HG03571 (cell line): ENCODE measurements at regions not wholly inside any gene's neighbourhood (a gene's known extent, or its start where the extent isn't known, plus 50 kb on each side); places are given as distances from the start of the nearest gene placed in this dataset.
"Not testable (repeated sequence)": the region's sequence is repeated elsewhere in the genome, so short reads cannot be mapped to it uniquely, and the experiment has no call there.

Source experiments
- ATAC-seq: cut with Tn5 transposase; IDR thresholded peaks from one replicate; pipeline ENCODE4 v1.9.1; 2021; ENCODE audit not compliant: unreplicated experiment

GRCh38 chr12:127501916-127502315, 765.1 kb upstream of the TMEM132C start:
- ATAC-seq, result no peak

DNA sequence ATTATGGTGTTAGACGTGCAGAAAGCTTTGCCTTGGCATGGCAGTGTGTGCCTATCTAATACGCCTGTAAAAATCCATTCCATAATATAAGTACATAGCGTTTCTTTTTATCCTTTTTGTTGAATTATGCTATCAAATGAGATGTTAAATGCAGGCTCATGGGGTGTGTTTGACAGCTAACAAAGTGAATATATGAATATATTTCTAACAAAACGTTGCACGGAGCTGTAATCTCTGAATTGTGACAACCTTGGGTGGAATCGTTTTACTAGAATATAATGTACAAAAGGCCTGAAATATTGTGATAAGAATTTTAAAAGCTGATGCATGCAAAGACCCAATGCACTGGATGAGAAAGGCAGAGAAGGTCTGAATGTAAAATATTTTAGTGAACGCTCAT, 763.7 kb upstream of the TMEM132C start:
- no peak for ATAC-seq

DNA sequence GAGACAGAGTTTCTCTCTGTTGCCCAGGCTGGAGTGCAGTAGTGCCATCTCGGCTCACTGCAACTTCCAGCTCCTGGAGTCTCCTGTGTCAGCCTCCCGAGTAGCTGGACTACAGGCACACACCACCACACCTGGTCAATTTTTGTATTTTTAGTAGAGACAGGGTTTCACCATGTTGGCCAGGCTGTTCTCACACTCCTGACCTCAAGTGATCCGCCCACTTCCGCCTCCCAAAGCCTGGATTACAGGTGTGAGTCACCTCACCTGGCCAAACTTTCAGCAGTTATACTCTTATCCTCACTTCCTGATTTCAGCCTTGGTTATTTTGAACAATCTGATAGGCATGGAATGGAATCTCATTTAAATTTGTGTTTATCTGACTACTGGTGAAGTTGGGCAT, 763.0 kb upstream of the TMEM132C start:
- ATAC-seq, result not testable (repeated sequence)

DNA sequence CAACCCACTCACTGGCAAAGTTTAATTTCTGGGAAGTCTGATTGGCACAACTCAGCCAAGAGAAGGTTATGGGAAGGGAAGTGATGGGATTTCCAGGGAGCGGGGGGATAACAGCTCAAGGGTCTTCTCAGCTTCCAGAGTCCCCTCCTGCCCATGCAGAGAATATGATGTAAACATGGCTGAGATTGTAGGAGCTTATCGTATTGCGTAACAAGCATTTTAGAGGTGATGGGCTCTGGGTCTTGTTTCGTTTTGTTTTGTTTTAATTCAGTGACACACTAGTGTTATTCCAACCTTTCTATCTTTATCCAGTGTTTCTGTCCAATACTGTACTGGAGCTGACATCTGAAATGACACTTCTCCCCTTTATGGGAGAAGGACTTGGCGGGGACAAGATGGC, 762.1 kb upstream of the TMEM132C start:
- no peak for ATAC-seq

DNA sequence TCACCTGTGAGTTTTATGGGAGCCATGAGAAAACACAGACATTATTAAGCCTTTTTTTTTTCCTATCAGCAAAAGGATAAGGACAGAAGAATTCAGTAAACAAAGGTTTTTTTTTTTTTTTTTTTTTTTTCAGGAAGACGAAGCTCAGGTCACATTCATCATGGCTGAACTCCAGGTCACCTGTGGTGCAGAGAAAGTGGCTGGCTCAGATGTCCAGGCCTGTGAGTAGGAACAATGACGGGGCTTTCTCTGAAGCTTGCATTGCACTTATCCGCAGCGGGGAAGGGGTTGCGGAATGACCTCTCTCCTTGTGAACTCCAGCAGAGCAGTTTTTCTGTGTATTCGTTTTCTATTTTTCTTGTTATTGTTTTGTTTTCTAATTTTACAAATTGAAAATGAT, 759.6 kb upstream of the TMEM132C start:
- no peak for ATAC-seq

DNA sequence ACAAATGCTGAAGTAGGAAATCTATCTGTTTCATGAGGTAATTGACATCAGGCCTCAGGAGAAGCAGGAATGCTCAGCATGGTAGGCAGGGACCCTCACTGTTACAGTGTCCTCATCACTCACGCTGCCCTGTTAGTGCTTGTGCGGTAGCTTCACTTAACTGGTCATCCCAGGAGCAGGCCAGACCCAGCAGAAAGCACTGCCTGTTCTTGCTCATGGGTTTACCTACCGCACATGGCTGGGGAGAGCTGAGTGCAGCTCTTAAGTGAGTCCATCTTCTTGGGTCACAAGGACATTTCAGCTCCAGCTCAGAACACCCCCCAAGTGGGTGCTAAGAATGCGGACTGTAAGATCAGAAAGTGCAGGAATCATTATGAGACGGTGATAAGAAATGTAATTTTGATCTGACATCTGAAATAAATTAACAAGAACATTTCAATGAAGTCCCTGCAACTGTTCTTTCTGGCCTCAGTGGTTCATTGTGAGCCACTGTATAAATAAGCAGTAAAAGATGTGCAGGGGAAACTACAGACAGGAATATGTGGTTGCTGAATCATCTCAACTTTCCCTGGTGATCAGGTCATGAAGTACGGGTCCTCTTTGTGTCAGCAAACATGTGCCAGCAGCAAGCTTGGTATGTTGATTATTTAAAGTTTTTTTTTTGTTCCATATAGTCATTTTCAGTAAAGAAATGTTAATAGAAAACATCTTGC, 757.7 kb upstream of the TMEM132C start:
- no peak for ATAC-seq

DNA sequence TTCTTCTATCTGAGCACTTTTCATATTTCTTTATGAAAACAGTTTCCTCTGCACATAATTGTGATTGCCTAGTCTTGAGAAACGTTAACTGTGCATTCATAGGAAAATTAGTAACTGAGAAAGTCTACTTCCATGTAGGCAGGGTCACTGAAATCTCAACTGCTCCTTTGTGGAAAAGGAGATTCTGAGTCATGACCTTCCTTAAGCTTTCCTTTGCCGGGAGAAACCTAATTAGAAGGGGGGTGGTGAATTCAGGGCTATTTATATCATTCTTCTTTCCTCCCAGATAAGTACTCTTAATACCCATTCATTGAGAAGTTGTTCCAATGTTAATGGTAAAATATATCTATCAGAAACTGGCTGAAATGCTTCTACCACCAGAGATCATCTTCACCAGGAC, 751.0 kb upstream of the TMEM132C start:
- no peak for ATAC-seq

- no peak for ATAC-seq
Measured at GRCh38 chr12:127516467-127516866, 750.5 kb upstream of the TMEM132C start.

GRCh38 chr12:127519779-127520178, 747.2 kb upstream of the TMEM132C start:
- ATAC-seq, result no peak

DNA sequence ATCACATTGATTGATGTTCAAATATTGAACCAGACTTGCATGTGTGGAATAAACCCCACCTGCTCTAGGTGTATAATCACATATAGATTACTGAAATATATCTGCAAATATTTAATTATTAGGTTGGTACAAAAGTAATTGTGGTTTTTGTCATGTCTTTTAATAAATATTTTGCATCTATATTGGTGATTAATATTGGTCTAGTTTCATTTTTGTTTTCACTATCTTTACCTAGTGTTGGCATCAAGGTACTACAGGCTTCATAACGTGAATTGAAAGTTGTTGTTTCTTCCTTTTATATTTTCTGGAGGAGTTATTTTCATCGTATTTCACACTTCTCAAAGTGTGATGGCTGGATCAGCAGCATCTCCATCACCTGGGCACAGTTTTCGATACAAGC, 740.0 kb upstream of the TMEM132C start:
- ATAC-seq, result no peak

- no peak for ATAC-seq
Measured at GRCh38 chr12:127528551-127528950, 738.4 kb upstream of the TMEM132C start.

GRCh38 chr12:127531542-127531941, 735.4 kb upstream of the TMEM132C start:
- ATAC-seq, result no peak

DNA sequence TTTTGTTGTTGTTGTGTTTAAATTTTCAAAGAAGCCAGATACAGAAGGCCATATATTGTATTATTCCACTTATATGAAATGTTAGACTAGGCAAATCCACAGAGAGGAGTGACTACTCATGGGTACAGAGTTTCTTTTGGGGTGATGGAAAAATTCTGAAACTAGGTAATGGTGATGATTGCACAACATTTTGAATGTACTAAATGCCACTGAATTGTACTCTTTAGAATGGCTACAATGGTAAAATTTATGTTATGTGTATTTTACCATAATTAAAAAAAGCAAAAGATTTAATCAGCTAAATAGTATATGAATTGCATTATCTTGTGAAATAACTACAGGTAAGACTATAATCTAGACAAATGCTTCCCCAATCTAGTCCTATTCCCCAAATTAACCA, 733.6 kb upstream of the TMEM132C start:
- ATAC-seq, result no peak

DNA sequence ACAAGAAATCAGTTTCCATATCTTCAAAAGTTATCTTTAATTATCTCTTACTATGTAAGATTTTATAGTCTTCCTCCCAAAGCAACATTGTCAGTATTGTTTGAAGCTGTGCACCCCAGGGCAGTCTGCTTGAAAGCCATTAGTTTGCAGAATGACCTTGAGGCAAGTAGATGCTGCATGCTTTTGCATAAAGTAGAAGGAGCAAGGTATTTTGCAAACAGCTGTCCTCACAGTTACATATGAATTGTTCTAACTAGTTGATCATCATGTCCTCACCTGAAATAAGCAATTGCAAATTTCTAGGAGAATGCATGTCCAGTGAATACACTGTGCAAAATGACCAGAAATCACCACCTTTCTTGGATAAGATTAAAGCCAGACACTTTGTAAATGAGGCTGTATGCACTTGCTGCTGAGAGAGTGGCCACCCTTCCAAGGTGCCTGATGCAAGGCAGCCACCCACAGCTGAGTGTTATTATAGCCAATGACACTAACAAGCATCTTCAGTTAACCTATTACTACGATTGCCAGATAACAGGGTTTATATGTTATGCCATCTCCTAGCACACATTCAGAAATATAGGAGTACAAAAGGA, 730.0 kb upstream of the TMEM132C start:
- ATAC-seq, result no peak

DNA sequence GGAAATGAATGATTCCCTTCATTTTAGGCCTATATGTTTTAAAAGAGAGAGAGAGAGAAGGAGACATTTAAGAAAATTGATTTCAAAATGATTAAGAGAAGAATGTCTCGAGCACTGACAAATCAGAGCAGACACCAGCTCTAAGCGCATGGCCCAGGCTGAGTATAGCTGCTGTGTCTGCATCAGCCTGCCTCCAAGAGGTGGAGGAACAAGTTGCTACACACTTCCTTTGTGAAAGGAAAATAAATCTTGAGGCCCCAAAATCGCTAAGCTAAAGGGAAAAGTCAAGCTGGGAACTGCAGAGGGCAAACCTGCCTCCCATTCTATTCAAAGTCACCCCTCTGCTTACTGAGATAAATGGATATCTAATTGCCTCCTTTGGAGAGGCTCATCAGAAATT, 728.7 kb upstream of the TMEM132C start:
- ATAC-seq, result no peak

DNA sequence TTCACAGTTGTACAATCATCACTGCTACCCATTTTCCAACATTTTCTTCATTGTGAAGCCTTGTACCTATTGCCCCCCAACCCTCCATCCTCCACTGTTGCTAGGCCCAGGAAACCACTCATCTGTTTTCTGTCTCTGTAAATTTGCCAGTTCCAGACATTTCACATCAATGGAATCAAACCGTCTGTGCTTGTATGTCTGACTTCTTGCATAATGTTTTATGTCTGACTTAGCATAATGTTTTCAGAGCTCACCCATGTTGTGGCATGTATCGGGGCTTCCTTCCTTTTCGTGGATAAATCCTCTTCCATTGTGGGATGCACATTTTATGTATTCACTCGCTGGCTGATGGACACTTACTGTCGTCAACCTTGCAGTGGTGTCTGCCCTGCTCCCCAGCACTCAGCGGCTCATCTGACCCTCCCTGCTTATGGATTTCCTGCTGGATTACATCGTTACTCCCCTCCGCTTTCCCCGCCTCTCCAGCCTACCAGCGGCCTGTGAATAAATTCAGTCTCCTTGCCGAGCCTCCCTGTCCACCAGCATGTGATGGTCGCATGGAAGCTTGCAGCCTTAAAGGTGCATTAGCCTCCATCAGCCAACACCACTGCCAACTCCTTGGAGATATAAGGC, 727.6 kb upstream of the TMEM132C start:
- ATAC-seq, result no peak

GRCh38 chr12:127542391-127542790, 724.6 kb upstream of the TMEM132C start:
- no peak for ATAC-seq

DNA sequence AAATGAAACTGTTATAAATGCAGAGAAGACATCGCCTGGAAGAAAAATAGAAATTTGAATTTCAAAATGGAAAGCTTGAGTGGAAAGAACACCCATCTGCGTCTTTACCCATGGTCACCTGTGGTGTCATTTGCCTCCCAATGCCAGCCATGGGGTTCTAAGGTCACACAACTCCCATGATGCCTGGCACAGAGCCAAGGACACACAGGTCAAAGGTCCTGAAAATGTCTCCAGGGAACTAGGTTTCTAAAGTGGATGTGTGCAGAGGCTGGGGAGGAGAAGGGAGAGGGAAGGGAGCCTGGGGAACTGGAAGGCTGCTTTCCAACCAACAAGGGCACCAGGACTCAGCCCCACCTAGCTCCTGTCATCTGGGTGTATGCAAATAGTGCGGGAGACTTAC, 724.0 kb upstream of the TMEM132C start:
- ATAC-seq, result no peak

GRCh38 chr12:127546721-127547505, 720.1 kb upstream of the TMEM132C start:
- ATAC-seq, result no peak

DNA sequence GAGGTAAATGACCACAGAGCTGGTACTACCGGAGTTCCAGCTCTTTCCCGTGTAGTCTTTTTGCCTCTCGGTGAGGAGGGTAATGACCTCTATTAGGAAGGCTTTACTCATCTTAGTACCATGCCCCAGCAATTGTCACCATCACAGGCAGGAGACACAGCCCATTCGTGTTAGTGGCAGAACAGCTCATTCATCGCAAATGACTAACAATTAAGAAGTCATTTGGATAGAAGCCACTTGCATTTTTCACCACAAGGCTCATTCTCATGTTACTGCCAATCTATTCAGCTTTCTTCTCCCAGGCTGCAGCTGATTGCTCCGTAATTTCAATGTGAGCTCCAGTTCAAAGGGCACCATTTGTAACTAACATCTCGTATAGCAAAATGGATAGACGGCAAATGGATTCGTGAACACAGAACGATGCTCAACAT, 718.8 kb upstream of the TMEM132C start:
- ATAC-seq, result no peak

DNA sequence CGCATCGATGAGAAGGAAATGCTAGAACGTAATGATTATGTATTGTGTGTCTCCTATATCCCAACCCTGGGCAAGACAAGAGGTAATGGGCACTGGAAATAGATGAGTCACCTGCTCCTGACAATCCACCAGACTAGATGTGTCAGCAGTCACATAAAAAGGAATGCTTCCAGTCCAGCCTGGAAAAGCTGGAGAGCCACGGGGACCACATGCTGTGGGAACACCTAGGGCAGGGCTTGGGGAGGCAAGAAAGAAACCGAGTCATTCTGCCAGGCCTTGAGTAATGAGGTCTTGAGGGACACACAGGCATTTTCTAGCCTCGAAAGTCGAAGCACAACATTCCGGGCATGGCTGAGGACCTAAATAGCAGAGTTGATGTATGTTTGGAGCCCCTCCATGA, 716.7 kb upstream of the TMEM132C start:
- ATAC-seq, result no peak

DNA sequence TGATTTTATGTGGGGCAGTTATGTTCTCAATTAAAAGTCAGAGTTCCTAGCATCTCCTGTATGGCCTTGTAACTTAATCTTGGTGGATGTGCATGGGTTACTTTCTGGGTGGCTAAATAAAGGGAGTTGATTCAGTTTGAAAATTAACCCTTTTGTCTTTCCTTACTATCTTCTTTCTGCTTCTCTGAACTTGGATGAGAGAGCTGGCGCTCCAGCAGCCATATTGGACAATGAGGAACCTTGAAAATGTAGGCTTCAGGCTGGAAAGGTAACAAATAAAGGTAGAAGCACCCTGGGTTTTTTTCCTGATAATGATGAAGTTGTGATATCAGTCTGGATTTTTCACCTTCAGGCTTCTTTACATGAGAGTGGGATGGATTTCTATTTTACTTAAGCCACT, 714.1 kb upstream of the TMEM132C start:
- no peak for ATAC-seq
